OCI-LY3 (cell line): ENCODE measurements at regions not wholly inside any gene's neighbourhood (a gene's known extent, or its start where the extent isn't known, plus 50 kb on each side); places are given as distances from the start of the nearest gene placed in this dataset.

ENCODE experiments used
- EZH2phosphoT487 ChIP-seq: fragments of 200-600 bp; shearing (Covaris generic); IDR thresholded peaks from 2 replicates; pipeline ENCODE4 v1.6.1; 2018; ENCODE audit warnings: antibody characterized with exemption, mixed run types, low read depth
- TF ChIP-seq, protein P1 (sequence below): fragments of 200-600, 300-600 bp; sonication (generic); IDR thresholded peaks from 2 replicates; pipeline ENCODE4 v1.5.1; 2014; ENCODE audit warnings: antibody characterized with exemption, low read length, low read depth

DNA sequence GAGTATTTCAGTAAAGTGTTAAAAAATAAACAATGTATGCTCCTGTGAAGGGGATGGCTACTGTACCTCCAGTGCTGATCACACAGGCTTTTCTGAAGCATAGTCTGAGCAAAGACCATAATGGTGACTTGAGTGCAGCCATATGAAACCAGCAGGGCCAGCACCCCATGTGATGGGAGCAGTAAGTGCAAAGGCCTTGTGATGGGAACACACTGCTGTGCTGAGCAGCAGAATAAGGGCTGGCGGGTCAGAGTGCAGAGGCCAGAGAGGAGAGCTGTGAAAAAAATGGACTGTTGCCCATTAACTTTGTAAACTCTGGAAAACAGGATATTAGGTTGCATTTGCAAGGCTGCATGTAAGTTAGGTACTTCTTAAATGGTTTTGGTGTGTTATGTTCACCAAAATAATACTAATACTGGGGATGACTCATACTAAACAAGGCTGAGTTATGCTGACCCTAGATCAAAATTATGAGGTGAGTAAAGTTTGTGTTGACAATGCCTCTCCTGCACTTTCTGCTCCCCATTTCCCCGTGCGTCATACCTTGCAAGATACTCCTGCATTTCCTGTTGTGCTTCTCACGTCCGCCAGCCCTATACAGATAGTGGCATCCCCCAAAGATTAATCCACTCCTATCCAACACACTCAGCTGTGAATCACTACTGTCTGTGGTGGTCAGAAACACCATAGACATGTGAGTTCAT is 67.0 kb upstream of the FAM9A start:
- TF ChIP-seq, protein P1, sequence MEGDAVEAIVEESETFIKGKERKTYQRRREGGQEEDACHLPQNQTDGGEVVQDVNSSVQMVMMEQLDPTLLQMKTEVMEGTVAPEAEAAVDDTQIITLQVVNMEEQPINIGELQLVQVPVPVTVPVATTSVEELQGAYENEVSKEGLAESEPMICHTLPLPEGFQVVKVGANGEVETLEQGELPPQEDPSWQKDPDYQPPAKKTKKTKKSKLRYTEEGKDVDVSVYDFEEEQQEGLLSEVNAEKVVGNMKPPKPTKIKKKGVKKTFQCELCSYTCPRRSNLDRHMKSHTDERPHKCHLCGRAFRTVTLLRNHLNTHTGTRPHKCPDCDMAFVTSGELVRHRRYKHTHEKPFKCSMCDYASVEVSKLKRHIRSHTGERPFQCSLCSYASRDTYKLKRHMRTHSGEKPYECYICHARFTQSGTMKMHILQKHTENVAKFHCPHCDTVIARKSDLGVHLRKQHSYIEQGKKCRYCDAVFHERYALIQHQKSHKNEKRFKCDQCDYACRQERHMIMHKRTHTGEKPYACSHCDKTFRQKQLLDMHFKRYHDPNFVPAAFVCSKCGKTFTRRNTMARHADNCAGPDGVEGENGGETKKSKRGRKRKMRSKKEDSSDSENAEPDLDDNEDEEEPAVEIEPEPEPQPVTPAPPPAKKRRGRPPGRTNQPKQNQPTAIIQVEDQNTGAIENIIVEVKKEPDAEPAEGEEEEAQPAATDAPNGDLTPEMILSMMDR: no peak
- TF ChIP-seq EZH2phosphoT487: no peak
